Tibial nerve (tissue), 4 donors: ENCODE measurements at regions not wholly inside any gene's neighbourhood (a gene's known extent, or its start where the extent isn't known, plus 50 kb on each side); places are given as distances from the start of the nearest gene placed in this dataset.
A peak's percentile ranks its signal among the peaks of the same experiment; 100 is the strongest.
"Not testable (repeated sequence)": the region's sequence is repeated elsewhere in the genome, so short reads cannot be mapped to it uniquely, and the experiment has no call there.

Experiments
- DNase-seq, 2 donors: peaks; one replicate each; pipeline ENCODE4 v3.0.0-alpha.2; 2019; ENCODE audit warnings: low spot score in 2 of 2
- H3K27ac ChIP-seq, 4 donors: fragments of 200-600 bp; sonication (generic) in 3 of 4; one replicate each; pipeline ENCODE4 v1.5.1; 2017 to 2019; ENCODE audit warnings: mild to moderate bottlenecking in 1 of 4
- H3K27me3 ChIP-seq, 2 donors: fragments of 200-600 bp; sonication (generic) in 1 of 2; one replicate each; pipeline versions ENCODE4 v1.5.1 to v1.6.0; 2017 to 2019
- H3K36me3 ChIP-seq, 3 donors: fragments of 200-600 bp; sonication (generic); one replicate each; pipeline ENCODE4 v1.5.1; 2018 to 2019
- H3K4me1 ChIP-seq, 4 donors: fragments of 200-600 bp; sonication (generic) in 3 of 4; one replicate each; pipeline ENCODE4 v1.5.1; 2017 to 2019
- H3K4me3 ChIP-seq, 4 donors: fragments of 200-600 bp; sonication (generic) in 3 of 4; one replicate each; pipeline ENCODE4 v1.5.1; 2017 to 2019; ENCODE audit warnings: mild to moderate bottlenecking in 1 of 4, moderate library complexity in 1 of 4
- H3K9me3 ChIP-seq, 4 donors: fragments of 200-600 bp; sonication (generic) in 3 of 4; one replicate each; pipeline ENCODE4 v1.5.1; 2017 to 2019
- EP300 ChIP-seq, 2 donors: sonication (generic); formaldehyde crosslinking; IDR thresholded peaks; one replicate each; pipeline ENCODE4 v1.6.1; 2017; ENCODE audit warnings: antibody characterized with exemption in 2 of 2, mild to moderate bottlenecking in 1 of 2
- POLR2A ChIP-seq, 2 donors: fragments of 450-650 bp; IDR thresholded peaks; one replicate each; pipeline ENCODE4 v1.6.1; 2017; ENCODE audit warnings: antibody characterized with exemption in 2 of 2, mild to moderate bottlenecking in 2 of 2, moderate library complexity in 2 of 2
- WGBS, 2 donors: methylation state at CpG; one replicate each; pipeline ENCODE4 v1.1.5; 2018; 5-methylcytosine and 5-hydroxymethylcytosine counted together
- TF ChIP-seq, protein P1 (sequence below), 5 experiments: fragments of 200-600 bp in 3 of 5; fragments of 450-650 bp in 2 of 5; sonication (generic) in 3 of 5; IDR thresholded peaks; one replicate each; pipeline ENCODE4 v1.5.1; 2016 to 2019; ENCODE audit warnings: antibody characterized with exemption in 5 of 5, mild to moderate bottlenecking in 3 of 5, moderate library complexity in 2 of 5

DNA sequence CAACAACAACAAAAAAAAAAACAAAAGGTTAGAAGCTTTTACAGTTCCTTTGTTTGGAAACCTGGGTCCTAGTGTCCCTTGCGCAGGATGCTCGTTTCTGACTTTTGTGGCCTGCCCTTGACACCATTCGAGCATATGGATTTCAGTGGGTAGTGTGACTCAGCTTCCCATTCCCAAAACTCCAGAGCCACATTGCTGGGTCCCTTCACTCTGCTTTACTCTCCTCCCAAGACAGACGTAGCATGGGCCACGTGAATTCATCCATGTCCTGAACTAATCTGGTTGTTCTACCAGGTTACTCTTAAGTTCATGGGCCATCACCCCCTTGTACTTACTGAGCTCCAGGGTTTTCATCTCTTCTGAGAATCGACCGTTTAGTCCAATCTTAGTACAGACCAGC is 68.0 kb upstream of the MAX start:
- DNase-seq, result no peak
- TF ChIP-seq POLR2A (IDR thresholded peaks at IDR 0.05) (no peak), EP300 (IDR thresholded peaks at IDR 0.05) (no peak)
- TF ChIP-seq, protein P1, sequence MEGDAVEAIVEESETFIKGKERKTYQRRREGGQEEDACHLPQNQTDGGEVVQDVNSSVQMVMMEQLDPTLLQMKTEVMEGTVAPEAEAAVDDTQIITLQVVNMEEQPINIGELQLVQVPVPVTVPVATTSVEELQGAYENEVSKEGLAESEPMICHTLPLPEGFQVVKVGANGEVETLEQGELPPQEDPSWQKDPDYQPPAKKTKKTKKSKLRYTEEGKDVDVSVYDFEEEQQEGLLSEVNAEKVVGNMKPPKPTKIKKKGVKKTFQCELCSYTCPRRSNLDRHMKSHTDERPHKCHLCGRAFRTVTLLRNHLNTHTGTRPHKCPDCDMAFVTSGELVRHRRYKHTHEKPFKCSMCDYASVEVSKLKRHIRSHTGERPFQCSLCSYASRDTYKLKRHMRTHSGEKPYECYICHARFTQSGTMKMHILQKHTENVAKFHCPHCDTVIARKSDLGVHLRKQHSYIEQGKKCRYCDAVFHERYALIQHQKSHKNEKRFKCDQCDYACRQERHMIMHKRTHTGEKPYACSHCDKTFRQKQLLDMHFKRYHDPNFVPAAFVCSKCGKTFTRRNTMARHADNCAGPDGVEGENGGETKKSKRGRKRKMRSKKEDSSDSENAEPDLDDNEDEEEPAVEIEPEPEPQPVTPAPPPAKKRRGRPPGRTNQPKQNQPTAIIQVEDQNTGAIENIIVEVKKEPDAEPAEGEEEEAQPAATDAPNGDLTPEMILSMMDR (IDR thresholded peaks at IDR 0.05), result no peak
- H3K9me3 ChIP-seq, result no peaks in the 10 kb centered on the region
- WGBS, 2 donors, result 60 to 63% methylated on average over 7 of the region's 7 CpGs
- H3K4me1 ChIP-seq, result peaks cover 0 to 29% (median 6%) of the 10 kb centered on the region in 4 donors
- no peaks in the 10 kb centered on the region for H3K27me3 ChIP-seq
- no peaks in the 10 kb centered on the region for H3K36me3 ChIP-seq
- H3K27ac ChIP-seq, result peak overlapping the region in 2 of 4 donors; percentile 70 to 81
- peak overlapping the region in 1 of 4 donors; percentile 38 for H3K4me3 ChIP-seq

DNA sequence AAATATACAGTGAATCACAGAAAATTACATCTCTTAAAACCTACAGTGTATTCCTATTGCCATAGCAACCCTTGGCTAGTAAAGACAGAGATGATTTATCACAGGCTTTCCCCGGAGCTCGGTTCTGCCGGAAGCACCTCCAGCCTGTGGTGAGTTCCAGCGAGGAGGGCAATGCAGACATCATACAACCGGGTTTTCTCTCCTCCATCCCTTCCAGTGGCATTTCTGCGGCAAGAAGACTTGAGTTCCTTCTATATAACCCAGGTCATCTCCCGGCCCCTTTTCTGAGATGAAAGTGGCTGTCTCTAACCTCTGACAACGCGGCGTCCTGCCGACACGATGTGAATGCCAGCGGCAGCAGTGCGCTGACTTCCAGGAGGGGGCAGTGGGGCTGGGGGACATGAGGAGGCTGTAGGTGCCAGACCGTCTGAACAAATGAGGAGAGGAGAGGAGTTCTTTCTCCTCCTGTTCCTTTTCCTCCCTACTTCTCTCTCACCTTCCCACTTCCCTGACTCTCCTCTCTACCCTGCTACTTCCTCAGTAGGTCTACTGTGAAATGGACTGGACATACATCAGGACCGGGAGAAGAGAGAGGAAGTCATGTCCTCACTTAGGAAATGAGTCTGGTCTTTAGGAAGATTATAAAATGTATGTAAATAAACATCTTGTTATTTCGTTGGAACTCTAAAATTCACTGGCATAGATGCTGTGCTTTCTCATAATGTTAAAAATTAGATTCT is 68.6 kb upstream of the MAX start:
- no peaks in the 10 kb centered on the region for H3K27me3 ChIP-seq
- H3K4me3 ChIP-seq, result peak overlapping the region; percentile 10 to 38 (median 20)
- peaks cover 0 to 29% (median 6%) of the 10 kb centered on the region in 4 donors for H3K4me1 ChIP-seq
- no peaks in the 10 kb centered on the region for H3K9me3 ChIP-seq
- no peak for DNase-seq
- H3K36me3 ChIP-seq, result no peaks in the 10 kb centered on the region
- no peak for TF ChIP-seq EP300 (IDR thresholded peaks at IDR 0.05)
- TF ChIP-seq, protein P1 (IDR thresholded peaks at IDR 0.05), result no peak
- no peak for TF ChIP-seq POLR2A (IDR thresholded peaks at IDR 0.05)
- H3K27ac ChIP-seq, result peak overlapping the region in 2 of 4 donors; percentile 70 to 81
- 9 to 10% methylated on average over 17 of the region's 17 CpGs for WGBS, 2 donors

GRCh38 chr14:65173973-65174693 is 71.8 kb upstream of the MAX start:
- Histone ChIP-seq H3K27me3 (no peaks in the 10 kb centered on the region), H3K27ac (peak overlapping the region in 1 of 4 donors; percentile 24), H3K4me3 (no peak overlapping the region), H3K36me3 (no peaks in the 10 kb centered on the region), H3K9me3 (no peaks in the 10 kb centered on the region), H3K4me1 (peaks cover 0 to 20% (median 4%) of the 10 kb centered on the region in 4 donors)
- no peak for DNase-seq
- TF ChIP-seq EP300 (IDR thresholded peaks at IDR 0.05), result no peak
- TF ChIP-seq POLR2A (IDR thresholded peaks at IDR 0.05), result no peak
- TF ChIP-seq, protein P1 (IDR thresholded peaks at IDR 0.05), result no peak
- 28 to 40% methylated on average over 13 of the region's 13 CpGs for WGBS, 2 donors

- Histone ChIP-seq H3K4me1 (peaks cover 0 to 16% (median 4%) of the 10 kb centered on the region in 4 donors), H3K36me3 (no peaks in the 10 kb centered on the region), H3K27ac (no peak overlapping the region), H3K9me3 (no peaks in the 10 kb centered on the region), H3K27me3 (no peaks in the 10 kb centered on the region), H3K4me3 (no peak overlapping the region)
- 68 to 80% methylated on average over 3 of the region's 3 CpGs for WGBS, 2 donors
- TF ChIP-seq POLR2A (IDR thresholded peaks at IDR 0.05) (no peak), EP300 (IDR thresholded peaks at IDR 0.05) (no peak)
- TF ChIP-seq, protein P1 (IDR thresholded peaks at IDR 0.05), result no peak
- DNase-seq, result no peak
Measured at GRCh38 chr14:65174783-65175182, 72.5 kb upstream of the MAX start.

- peaks cover 0 to 13% (median 0%) of the 10 kb centered on the region in 4 donors for H3K9me3 ChIP-seq
- H3K27ac ChIP-seq, result no peak overlapping the region
- H3K36me3 ChIP-seq, result no peaks in the 10 kb centered on the region
- no peak overlapping the region for H3K4me3 ChIP-seq
- WGBS, 2 donors, result 80 to 86% methylated on average over 4 of the region's 4 CpGs
- no peak for DNase-seq
- H3K27me3 ChIP-seq, result no peaks in the 10 kb centered on the region
- H3K4me1 ChIP-seq, result peaks cover 0 to 8% (median 3%) of the 10 kb centered on the region in 4 donors
- TF ChIP-seq EP300 (IDR thresholded peaks at IDR 0.05) (no peak), POLR2A (IDR thresholded peaks at IDR 0.05) (no peak)
- TF ChIP-seq, protein P1 (IDR thresholded peaks at IDR 0.05), result no peak
Measured at GRCh38 chr14:65177551-65177950, 75.2 kb upstream of the MAX start.

DNA sequence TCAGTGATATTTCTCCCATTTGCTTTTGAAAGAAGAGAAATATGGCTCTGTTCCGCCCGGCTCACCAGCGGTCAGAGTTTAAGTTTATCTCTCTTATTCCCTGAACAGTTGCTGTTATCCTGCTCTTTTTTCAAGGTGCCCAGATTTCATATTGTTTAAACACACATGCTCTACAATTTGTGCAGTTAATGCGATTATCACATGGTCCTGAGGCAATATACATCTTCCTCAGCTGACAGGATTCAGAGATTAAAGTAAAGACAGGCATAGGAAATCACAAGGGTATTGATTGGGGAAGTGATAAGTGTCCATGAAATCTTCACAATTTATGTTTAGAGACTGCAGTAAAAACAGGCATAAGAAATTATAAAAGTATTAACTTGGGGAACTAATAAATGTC is 76.9 kb upstream of the MAX start:
- not testable (repeated sequence) for H3K27ac ChIP-seq, DNase-seq, H3K27me3 ChIP-seq, H3K36me3 ChIP-seq, H3K4me3 ChIP-seq, H3K4me1 ChIP-seq
- peaks cover 0 to 18% (median 0%) of the 10 kb centered on the region in 4 donors for H3K9me3 ChIP-seq
- WGBS, 2 donors, result 79 to 92% methylated on average over 4 of the region's 4 CpGs
